GM20431 (cell line): ENCODE measurements at regions not wholly inside any gene's neighbourhood (a gene's known extent, or its start where the extent isn't known, plus 50 kb on each side); places are given as distances from the start of the nearest gene placed in this dataset.
"Not testable (repeated sequence)": the region's sequence is repeated elsewhere in the genome, so short reads cannot be mapped to it uniquely, and the experiment has no call there.

Source experiments
- in situ Hi-C: fragments of 300-500 bp; cut with MseI, MboI; formaldehyde crosslinking; loops from one replicate; pipeline ENCODE4 v1.15.0; 2020; ENCODE audit warnings: low sequenced_read_pairs; ENCODE audit not compliant: unreplicated experiment

- in situ Hi-C loops, result no loop called here
These were observed 792.3 kb downstream of the DIPK2A start for GRCh38 chr3:144763878-144764454.

GRCh38 chr3:144770281-144770680 lies 798.7 kb downstream of the DIPK2A start:
- in situ Hi-C loops, result no loop called here

GRCh38 chr3:144770915-144771351 lies 799.3 kb downstream of the DIPK2A start:
- in situ Hi-C loops, result no loop called here

- in situ Hi-C loops, result no loop called here
These were observed 799.8 kb downstream of the DIPK2A start for GRCh38 chr3:144771381-144771870.

GRCh38 chr3:144772372-144772771 lies 800.7 kb downstream of the DIPK2A start:
- in situ Hi-C loops, result no loop called here

GRCh38 chr3:144773350-144773749 lies 801.7 kb downstream of the DIPK2A start:
- in situ Hi-C loops, result no loop called here

- in situ Hi-C loops, result no loop called here
These were observed 803.3 kb downstream of the DIPK2A start for GRCh38 chr3:144774897-144775296.

- in situ Hi-C loops, result no loop called here
These were observed 803.9 kb downstream of the DIPK2A start for GRCh38 chr3:144775551-144775950.

- in situ Hi-C loops, result no loop called here
These were observed 806.3 kb downstream of the DIPK2A start for GRCh38 chr3:144777906-144778305.

GRCh38 chr3:144791034-144791433 lies 819.4 kb downstream of the DIPK2A start:
- in situ Hi-C loops, result no loop called here

- in situ Hi-C loops, result no loop called here
These were observed 830.3 kb downstream of the DIPK2A start for GRCh38 chr3:144801890-144802289.

GRCh38 chr3:144809380-144809779 lies 837.8 kb downstream of the DIPK2A start:
- in situ Hi-C loops, result no loop called here

GRCh38 chr3:144810160-144810559 lies 838.5 kb downstream of the DIPK2A start:
- in situ Hi-C loops, result no loop called here

- in situ Hi-C loops, result no loop called here
These were observed 844.0 kb downstream of the DIPK2A start for GRCh38 chr3:144815655-144816054.

GRCh38 chr3:144816323-144816722 lies 844.7 kb downstream of the DIPK2A start:
- in situ Hi-C loops, result no loop called here

- in situ Hi-C loops, result no loop called here
These were observed 847.4 kb downstream of the DIPK2A start for GRCh38 chr3:144818973-144819372.

- in situ Hi-C loops, result not testable (repeated sequence)
These were observed 848.6 kb downstream of the DIPK2A start for GRCh38 chr3:144820232-144820631.

- in situ Hi-C loops, result no loop called here
These were observed 849.1 kb downstream of the DIPK2A start for GRCh38 chr3:144820726-144821125.

GRCh38 chr3:144821583-144821982 lies 850.0 kb downstream of the DIPK2A start:
- in situ Hi-C loops, result no loop called here

GRCh38 chr3:144822671-144823070 lies 851.0 kb downstream of the DIPK2A start:
- in situ Hi-C loops, result no loop called here

GRCh38 chr3:144831955-144832716 lies 860.5 kb downstream of the DIPK2A start:
- in situ Hi-C loops, result no loop called here

- in situ Hi-C loops, result no loop called here
These were observed 868.4 kb downstream of the DIPK2A start for GRCh38 chr3:144839991-144840390.
